K562 (cell line): ENCODE measurements at regions not wholly inside any gene's neighbourhood (a gene's known extent, or its start where the extent isn't known, plus 50 kb on each side); places are given as distances from the start of the nearest gene placed in this dataset.

ENCODE experiments used
- ATAC-seq: fragments of 200-7000 bp; cut with Tn5 transposase; 3 replicates; pipeline ENCODE4 v1.9.1; 2020; ENCODE audit warnings: moderate library complexity
- BruUV-seq: library from RNA; stranded (reverse); fragments of 400-500 nt; replicated peaks from 2 replicates; lab custom pipeline; 2021; lab: Mats Ljungman, UMichigan
- CTCF ChIA-PET: fragments of 300-600 bp; formaldehyde crosslinking; extraction: SDS; loops from one replicate; lab custom pipeline; 2021; ENCODE audit warnings: low intra/inter-chr PET ratio; lab: Yijun Ruan, JAX
- POLR2A ChIA-PET: fragments of 300-600, 350-650 bp; sonication (Branson Sonifier 250); formaldehyde crosslinking; extraction: SDS; loops from one replicate; lab custom pipeline; 2021; ENCODE audit warnings: antibody characterized with exemption, inconsistent platforms; lab: Yijun Ruan, JAX
- DNase-seq, 4 experiments: peaks; one replicate each; pipeline versions ENCODE4 v3.0.0 to v3.0.0-alpha.2; 2011 to 2018; ENCODE audit warnings: low spot score in 3 of 4, mixed read lengths in 3 of 4; ENCODE audit errors: extremely low read depth in 1 of 4
- FAIRE-seq: peaks from 2 replicates; lab custom pipeline; 2011; peaks lifted over from hg19 to GRCh38; lab: Jason Lieb, UNC
- H2AFZ ChIP-seq: 2 replicates; pipeline ENCODE4 v1.6.0; 2011; ENCODE audit warnings: low read depth, low read length, control low read depth, inconsistent platforms
- H3K27ac ChIP-seq: fragments of 200-600 bp; 3 replicates; pipeline ENCODE4 v1.8.0; 2011; ENCODE audit warnings: low read depth, mild to moderate bottlenecking, control low read depth, inconsistent platforms, low read length, moderate library complexity, mixed read lengths; ENCODE audit errors: extremely low read depth
- H3K27me3 ChIP-seq, 2 experiments: fragments of 300-600 bp in 1 of 2; 2 replicates in 1 of 2; 3 replicates in 1 of 2; pipeline versions ENCODE4 v1.6.0 to v1.8.0; 2011; ENCODE audit warnings: inconsistent platforms in 2 of 2, low read length in 2 of 2, mild to moderate bottlenecking in 1 of 2, mixed read lengths in 1 of 2, moderate library complexity in 1 of 2; ENCODE audit not compliant: control insufficient read depth in 2 of 2, insufficient read depth in 2 of 2
- H3K36me3 ChIP-seq: fragments of 300-600 bp; 3 replicates; pipeline ENCODE4 v1.8.0; 2011; ENCODE audit warnings: mild to moderate bottlenecking, low read length, inconsistent platforms; ENCODE audit not compliant: control insufficient read depth, insufficient read depth
- H3K4me1 ChIP-seq, 2 experiments: fragments of 200-600 bp in 1 of 2; replicated peaks in 1 of 2; 2 replicates in 1 of 2; 3 replicates in 1 of 2; pipeline versions ENCODE4 v1.5.1 to v1.8.0; 2011; ENCODE audit warnings: inconsistent platforms in 2 of 2, low read length in 2 of 2, mild to moderate bottlenecking in 1 of 2, mixed read lengths in 1 of 2, moderate library complexity in 1 of 2; ENCODE audit not compliant: control insufficient read depth in 2 of 2, insufficient read depth in 2 of 2
- H3K4me2 ChIP-seq: 2 replicates; pipeline ENCODE4 v1.6.1; 2011; ENCODE audit warnings: low read length, control low read depth, inconsistent platforms, mixed read lengths; ENCODE audit not compliant: insufficient read depth
- H3K4me3 ChIP-seq: fragments of 200-600 bp; sonication (generic), shearing (Covaris generic); 2 replicates; pipeline ENCODE4 v1.5.1; 2016; ENCODE audit warnings: control low read depth, inconsistent platforms
- H3K79me2 ChIP-seq: fragments of 200-600 bp; 3 replicates; pipeline ENCODE4 v1.8.0; 2011; ENCODE audit warnings: low read length, inconsistent platforms; ENCODE audit not compliant: control insufficient read depth, insufficient read depth
- H3K9ac ChIP-seq, 2 experiments: 2 replicates each; pipeline versions ENCODE4 v1.6.0 to v1.6.1; 2011; ENCODE audit warnings: low read depth in 2 of 2, low read length in 2 of 2, control low read depth in 1 of 2, inconsistent platforms in 1 of 2, mild to moderate bottlenecking in 1 of 2, mixed read lengths in 1 of 2; ENCODE audit not compliant: insufficient read depth in 1 of 2
- H3K9me1 ChIP-seq: one replicate; pipeline ENCODE4 v1.6.0; 2011; ENCODE audit warnings: inconsistent platforms, mild to moderate bottlenecking, low read length, moderate library complexity; ENCODE audit not compliant: control insufficient read depth, insufficient read depth
- H3K9me3 ChIP-seq: replicated peaks from 2 replicates; pipeline ENCODE4 v1.5.1; 2011; ENCODE audit warnings: low read depth, low read length, inconsistent platforms; ENCODE audit not compliant: control insufficient read depth, insufficient read depth
- H4K20me1 ChIP-seq: replicated peaks from 2 replicates; pipeline ENCODE4 v1.6.1; 2011; ENCODE audit warnings: low read length, inconsistent platforms, mixed read lengths; ENCODE audit not compliant: control insufficient read depth, insufficient read depth
- ATF3 ChIP-seq, 2 experiments: fragments of 450-650 bp in 1 of 2; sonication (generic) in 1 of 2; formaldehyde crosslinking in 1 of 2; IDR thresholded peaks in 1 of 2; conservative IDR thresholded peaks in 1 of 2; 2 replicates each; pipeline versions ENCODE4 v1.6.1 to v1.8.1; 2016 to 2023; ENCODE audit warnings: mild to moderate bottlenecking in 2 of 2, moderate library complexity in 2 of 2, inconsistent platforms in 1 of 2, missing genetic modification reagents in 1 of 2
- CEBPB ChIP-seq: fragments of 450-650 bp; IDR thresholded peaks from 2 replicates; pipeline ENCODE4 v1.6.1; 2016; ENCODE audit warnings: missing genetic modification characterization, missing compliant biosample characterization
- CEBPG ChIP-seq, 3 experiments: fragments of 200-800 bp in 1 of 3; sonication (Bioruptor generic) in 1 of 3; sonication (generic) in 1 of 3; formaldehyde crosslinking in 1 of 3; IDR thresholded peaks in 2 of 3; conservative IDR thresholded peaks in 1 of 3; 2 replicates each; pipeline versions ENCODE4 v1.6.1 to v1.8.0; 2016 to 2022; ENCODE audit warnings: missing compliant biosample characterization in 2 of 3, missing genetic modification characterization in 2 of 3, mild to moderate bottlenecking in 1 of 3, missing genetic modification reagents in 1 of 3
- DACH1 ChIP-seq: fragments of 450-650 bp; IDR thresholded peaks from 2 replicates; pipeline ENCODE4 v1.6.1; 2018; ENCODE audit not compliant: partially characterized antibody
- GTF3C2 ChIP-seq: IDR thresholded peaks from 3 replicates; pipeline ENCODE4 v1.6.1; 2011; ENCODE audit warnings: borderline replicate concordance, mild to moderate bottlenecking, moderate library complexity; ENCODE audit not compliant: insufficient read length; ENCODE audit errors: extremely low read depth
- HMGXB4 ChIP-seq: sonication (generic); formaldehyde crosslinking; IDR thresholded peaks from 2 replicates; pipeline ENCODE4 v1.8.1; 2023; ENCODE audit warnings: mild to moderate bottlenecking, missing genetic modification reagents
- RBM22 ChIP-seq: fragments of 200-400 bp; formaldehyde crosslinking; IDR thresholded peaks from 2 replicates; pipeline ENCODE4 v1.6.1; 2018; ENCODE audit warnings: low read length, low read depth; ENCODE audit not compliant: poor library complexity, severe bottlenecking
- TCF15 ChIP-seq: fragments of 250-450 bp; sonication (Bioruptor Pico); IDR thresholded peaks from 2 replicates; pipeline ENCODE4 v1.8.0; 2022; ENCODE audit warnings: moderate library complexity, mild to moderate bottlenecking, inconsistent platforms
- U2AF2 ChIP-seq: fragments of 200-400 bp; formaldehyde crosslinking; optimal IDR thresholded peaks from 2 replicates; pipeline ENCODE3; 2017; ENCODE audit warnings: low read depth, mild to moderate bottlenecking, low read length
- ZNF133 ChIP-seq: fragments of 250-450 bp; sonication (Bioruptor Pico); IDR thresholded peaks from 2 replicates; pipeline ENCODE4 v1.4.0; 2020; ENCODE audit warnings: mild to moderate bottlenecking
- ZNF224 ChIP-seq: sonication (generic); formaldehyde crosslinking; IDR thresholded peaks from 2 replicates; pipeline ENCODE4 v1.8.0; 2022; ENCODE audit warnings: mild to moderate bottlenecking, missing genetic modification reagents
- ZNF239 ChIP-seq: fragments of 250-450 bp; sonication (Bioruptor Pico); IDR thresholded peaks from 2 replicates; pipeline ENCODE4 v1.4.0; 2020; ENCODE audit warnings: mild to moderate bottlenecking
- WGBS: fragments of 100-300 bp; shearing (Covaris generic); methylation state at CpG from one replicate; pipeline ENCODE4 v1.1.6; 2016; ENCODE audit warnings: low coverage, mixed read lengths; ENCODE audit not compliant: insufficient coverage; ENCODE audit errors: missing lambda C conversion rate; 5-methylcytosine and 5-hydroxymethylcytosine counted together
- in situ Hi-C: fragments of 300-500 bp; cut with MboI; formaldehyde crosslinking; loops from 4 replicates; pipeline ENCODE4 v1.15.0; 2018; ENCODE audit warnings: inconsistent platforms, mixed read lengths
- intact Hi-C: fragments of 100-400 bp; cut with micrococcal nuclease; formaldehyde crosslinking; loops from 2 replicates; pipeline ENCODE4 v1.14.2; 2022

GRCh38 chr2:147530033-147530432 lies 314.8 kb upstream of the ACVR2A start (continued):
- TF ChIP-seq U2AF2 = no peak
- TF ChIP-seq ZNF224 (CRISPR knock-in tag) = no peak
- TF ChIP-seq TCF15 (CRISPR knock-in tag) = no peak

- CTCF ChIA-PET = no interaction called here
- in situ Hi-C loops = loop anchor here (25.0 kb wide), 1 partner anchor 386 kb away; no protein-coding TSS in a partner anchor
- 0% methylated on average over 3 of the region's 3 CpGs for WGBS
Observed at GRCh38 chr2:147525819-147526489, 318.9 kb upstream of the ACVR2A start.

More at GRCh38 chr2:147525819-147526489, 318.9 kb upstream of the ACVR2A start:
- H3K27me3 ChIP-seq = no peaks in the 10 kb centered on the region
- FAIRE-seq = no peak
- no peak for ATAC-seq
- no peak overlapping the region for H3K4me3 ChIP-seq
- no peaks in the 10 kb centered on the region for H3K36me3 ChIP-seq
- no peak overlapping the region for H3K9ac ChIP-seq
- DNase-seq = no peak
- intact Hi-C loops = no loop called here
- H3K4me2 ChIP-seq = no peak overlapping the region
- BruUV-seq = no TSS peak
- no peak overlapping the region for H3K27ac ChIP-seq
- POLR2A ChIA-PET = no interaction called here
- no peak overlapping the region for H2AFZ ChIP-seq
- no peaks in the 10 kb centered on the region for H3K4me1 ChIP-seq
- no peak for TF ChIP-seq CEBPG (CRISPR knock-in tag; IDR thresholded peaks at IDR 0.05)
- peak in 1 of 2 experiments; percentile 73; a peak in 2 of 4 replicates for TF ChIP-seq CEBPG (tag; conservative IDR thresholded peaks at IDR 0.05 in 1 of 2, IDR thresholded peaks at IDR 0.05 in 1 of 2)
- TF ChIP-seq HMGXB4 = no peak
- TF ChIP-seq ZNF133 (CRISPR knock-in tag) = no peak
- no peak for TF ChIP-seq RBM22
- peak; percentile 21; the same call in 1 of the 2 replicates for TF ChIP-seq ATF3 (IDR thresholded peaks at IDR 0.05)
- TF ChIP-seq ATF3 (CRISPR knock-in tag; conservative IDR thresholded peaks at IDR 0.05) = no peak
- TF ChIP-seq ZNF239 (CRISPR knock-in tag) = no peak
- TF ChIP-seq GTF3C2 = no peak
- TF ChIP-seq DACH1 = no peak
- TF ChIP-seq CEBPB (tag) = peak; percentile 14; the same call in 1 of the 2 replicates
- no peaks in the 10 kb centered on the region for H3K9me1 ChIP-seq
- no peaks in the 10 kb centered on the region for H3K79me2 ChIP-seq
- no peaks in the 10 kb centered on the region for H4K20me1 ChIP-seq
- no peaks in the 10 kb centered on the region for H3K9me3 ChIP-seq
